Endodermal cell (in vitro differentiated cells): ENCODE measurements at regions not wholly inside any gene's neighbourhood (a gene's known extent, or its start where the extent isn't known, plus 50 kb on each side); places are given as distances from the start of the nearest gene placed in this dataset.

ENCODE experiments used
- DNase-seq: peaks from one replicate; pipeline ENCODE4 v3.0.0-alpha.2; 2017
- H3K27ac ChIP-seq: 2 replicates; pipeline ENCODE4 v1.5.1; 2013; ENCODE audit warnings: mild to moderate bottlenecking, low read depth, low read length, moderate library complexity
- H3K27me3 ChIP-seq: 2 replicates; pipeline ENCODE4 v1.6.1; 2013; ENCODE audit warnings: mild to moderate bottlenecking, low read length, moderate library complexity; ENCODE audit not compliant: insufficient read depth, control insufficient read depth, poor library complexity, severe bottlenecking
- H3K36me3 ChIP-seq: 2 replicates; pipeline ENCODE4 v1.7.0; 2013; ENCODE audit warnings: mild to moderate bottlenecking, low read length, moderate library complexity; ENCODE audit not compliant: control insufficient read depth, insufficient read depth
- H3K4me1 ChIP-seq: one replicate; pipeline ENCODE4 v1.7.0; 2013; ENCODE audit warnings: low read length; ENCODE audit not compliant: control insufficient read depth, insufficient read depth
- H3K4me3 ChIP-seq: 2 replicates; pipeline ENCODE4 v1.5.1; 2013; ENCODE audit warnings: mild to moderate bottlenecking, low read length, moderate library complexity
- H3K9ac ChIP-seq: 2 replicates; pipeline ENCODE4 v1.6.1; 2013; ENCODE audit warnings: mild to moderate bottlenecking, low read length, moderate library complexity; ENCODE audit not compliant: poor library complexity, severe bottlenecking; ENCODE audit errors: extremely low read depth
- H3K9me3 ChIP-seq: 2 replicates; pipeline ENCODE4 v1.6.1; 2013; ENCODE audit warnings: mild to moderate bottlenecking, low read length, moderate library complexity; ENCODE audit not compliant: control insufficient read depth
- H3K27ac Mint-ChIP-seq: 2 replicates; pipeline ENCODE4 v1.8.0; 2020; ENCODE audit warnings: mixed read lengths
- H3K27me3 Mint-ChIP-seq: 2 replicates; pipeline ENCODE4 v1.8.0; 2021; ENCODE audit warnings: mild to moderate bottlenecking, mixed read lengths; ENCODE audit not compliant: insufficient read depth
- H3K36me3 Mint-ChIP-seq: 2 replicates; pipeline ENCODE4 v1.8.0; 2020; ENCODE audit warnings: low read depth, mixed read lengths
- H3K4me1 Mint-ChIP-seq: 2 replicates; pipeline ENCODE4 v1.8.0; 2020; ENCODE audit warnings: mixed read lengths
- H3K4me3 Mint-ChIP-seq: 2 replicates; pipeline ENCODE4 v1.8.0; 2020; ENCODE audit warnings: mild to moderate bottlenecking, moderate library complexity, mixed read lengths
- H3K9me3 Mint-ChIP-seq: 2 replicates; pipeline ENCODE4 v1.8.0; 2020; ENCODE audit warnings: mild to moderate bottlenecking, mixed read lengths
- WGBS, 2 experiments: methylation state at CpG; one replicate each; pipeline versions ENCODE4 v1.1.5 to v1.1.7; 2013; ENCODE audit warnings: missing lambda C conversion rate in 2 of 2, mixed read lengths in 1 of 2; ENCODE audit not compliant: insufficient coverage in 1 of 2, insufficient read length in 1 of 2; 5-methylcytosine and 5-hydroxymethylcytosine counted together
- TF ChIP-seq, protein P1 (sequence below): fragments of 200-600 bp; sonication (generic); conservative IDR thresholded peaks from 2 replicates; pipeline ENCODE4 v1.5.0; 2021; ENCODE audit warnings: antibody characterized with exemption, mild to moderate bottlenecking

DNA sequence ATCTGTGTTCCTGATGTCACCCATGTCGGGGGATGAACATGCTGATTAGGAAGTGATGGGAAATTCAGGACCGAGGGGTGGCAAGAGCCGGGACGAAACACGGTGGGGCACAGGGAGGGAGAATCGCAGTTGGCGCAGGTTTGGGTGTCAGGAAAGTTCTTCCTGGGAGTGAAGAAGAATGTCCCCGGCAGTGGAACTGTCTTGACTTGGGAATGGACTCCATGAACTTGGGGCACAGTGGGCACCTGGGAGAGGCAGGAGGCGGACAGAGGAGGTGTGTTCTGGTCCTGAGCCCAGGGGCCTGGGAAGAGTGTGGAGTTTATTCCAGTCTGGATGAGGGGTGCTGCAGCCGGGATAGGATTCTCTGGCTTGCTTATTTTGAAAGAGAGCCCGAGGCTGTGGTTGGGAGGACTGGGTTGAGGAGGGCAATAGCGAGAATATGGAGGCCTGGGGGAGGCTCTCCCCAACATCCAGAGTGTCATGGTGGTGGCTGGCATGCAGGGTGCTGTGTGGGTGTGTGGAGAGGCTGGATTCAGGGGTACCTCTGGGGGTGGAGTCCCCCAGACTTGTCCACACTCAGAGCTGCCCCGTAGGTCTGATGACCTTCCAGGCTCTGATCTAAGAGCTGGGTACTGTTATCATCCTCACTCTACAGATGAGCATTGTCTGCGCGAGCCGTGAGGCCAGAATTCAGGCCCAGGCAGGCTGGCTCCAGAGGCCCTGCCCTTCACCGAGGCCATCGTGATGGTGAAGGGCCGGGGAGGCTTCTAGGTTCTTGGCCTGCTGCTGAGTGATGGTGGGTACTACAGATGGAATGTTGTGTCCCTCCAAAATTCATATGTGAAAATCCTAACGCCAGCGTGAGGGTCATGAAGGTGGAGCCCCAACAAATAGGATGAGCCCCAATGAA is 274.5 kb upstream of the C1orf174 start:
- DNase-seq: no peak
- peaks cover 25% of the 10 kb centered on the region for H3K4me1 Mint-ChIP-seq

DNA sequence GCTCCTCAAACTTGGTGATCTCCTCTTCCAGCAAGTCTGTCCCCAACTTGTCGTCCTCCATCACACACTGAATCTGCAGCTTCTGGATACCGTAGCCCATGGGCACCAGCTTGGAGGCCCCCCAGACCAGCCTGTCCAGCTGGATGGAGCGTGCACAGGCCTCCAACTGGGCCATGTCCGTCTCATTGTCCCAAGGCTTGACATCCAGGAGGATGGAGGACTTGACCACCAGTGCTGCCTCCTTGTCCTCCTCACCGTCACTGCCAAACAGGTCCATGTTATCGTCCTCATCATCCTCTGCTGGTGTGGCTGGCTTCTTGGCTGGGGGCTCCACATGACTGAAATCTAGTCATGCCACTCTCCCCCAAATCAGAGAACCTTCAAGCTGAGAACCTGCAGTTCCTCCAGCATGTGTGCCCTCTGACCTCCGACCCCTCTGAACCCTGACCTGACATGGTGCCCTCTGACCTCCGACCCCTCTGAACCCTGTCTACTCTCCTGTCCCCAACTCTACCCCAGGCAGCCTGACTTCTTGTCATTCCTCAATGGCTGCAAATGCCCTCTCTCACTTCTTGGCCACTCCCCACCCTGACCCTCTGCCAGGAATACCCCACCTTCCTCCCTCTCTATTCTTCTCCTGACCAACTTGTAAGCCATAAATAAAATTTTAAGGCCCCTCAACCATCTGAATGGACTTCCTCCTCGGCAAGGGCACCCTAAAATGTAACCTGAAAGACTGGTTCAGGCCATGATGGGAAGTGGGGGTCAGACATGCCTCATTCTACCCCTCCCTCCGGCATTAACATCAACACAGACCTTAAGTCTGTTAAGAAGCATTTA is 275.7 kb upstream of the C1orf174 start:
- Mint-ChIP-seq H3K27me3 (peaks cover 9% of the 10 kb centered on the region), H3K4me1 (peaks cover 25% of the 10 kb centered on the region), H3K27ac (no peak overlapping the region), H3K36me3 (no peaks in the 10 kb centered on the region), H3K4me3 (no peak overlapping the region), H3K9me3 (no peaks in the 10 kb centered on the region)
- no peak overlapping the region for H3K27ac ChIP-seq
- H3K36me3 ChIP-seq: no peaks in the 10 kb centered on the region
- TF ChIP-seq, protein P1, sequence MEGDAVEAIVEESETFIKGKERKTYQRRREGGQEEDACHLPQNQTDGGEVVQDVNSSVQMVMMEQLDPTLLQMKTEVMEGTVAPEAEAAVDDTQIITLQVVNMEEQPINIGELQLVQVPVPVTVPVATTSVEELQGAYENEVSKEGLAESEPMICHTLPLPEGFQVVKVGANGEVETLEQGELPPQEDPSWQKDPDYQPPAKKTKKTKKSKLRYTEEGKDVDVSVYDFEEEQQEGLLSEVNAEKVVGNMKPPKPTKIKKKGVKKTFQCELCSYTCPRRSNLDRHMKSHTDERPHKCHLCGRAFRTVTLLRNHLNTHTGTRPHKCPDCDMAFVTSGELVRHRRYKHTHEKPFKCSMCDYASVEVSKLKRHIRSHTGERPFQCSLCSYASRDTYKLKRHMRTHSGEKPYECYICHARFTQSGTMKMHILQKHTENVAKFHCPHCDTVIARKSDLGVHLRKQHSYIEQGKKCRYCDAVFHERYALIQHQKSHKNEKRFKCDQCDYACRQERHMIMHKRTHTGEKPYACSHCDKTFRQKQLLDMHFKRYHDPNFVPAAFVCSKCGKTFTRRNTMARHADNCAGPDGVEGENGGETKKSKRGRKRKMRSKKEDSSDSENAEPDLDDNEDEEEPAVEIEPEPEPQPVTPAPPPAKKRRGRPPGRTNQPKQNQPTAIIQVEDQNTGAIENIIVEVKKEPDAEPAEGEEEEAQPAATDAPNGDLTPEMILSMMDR: no peak
- WGBS, 2 experiments: 88 to 93% methylated on average over 9 to 10 of the region's 10 CpGs
- H3K9me3 ChIP-seq: no peaks in the 10 kb centered on the region
- H3K4me1 ChIP-seq: peaks cover 2% of the 10 kb centered on the region
- no peak overlapping the region for H3K4me3 ChIP-seq
- no peak for DNase-seq
- no peak overlapping the region for H3K9ac ChIP-seq
- no peaks in the 10 kb centered on the region for H3K27me3 ChIP-seq

More for the DNA sequence above, 274.5 kb upstream of the C1orf174 start:
- Histone ChIP-seq H3K27me3 (no peaks in the 10 kb centered on the region), H3K9me3 (no peaks in the 10 kb centered on the region), H3K4me1 (peaks cover 2% of the 10 kb centered on the region), H3K27ac (no peak overlapping the region), H3K9ac (no peak overlapping the region), H3K4me3 (no peak overlapping the region), H3K36me3 (no peaks in the 10 kb centered on the region)
- no peak overlapping the region for H3K27ac Mint-ChIP-seq
- no peaks in the 10 kb centered on the region for H3K36me3 Mint-ChIP-seq
- WGBS, 2 experiments: 94 to 96% methylated on average over 11 to 21 of the region's 21 CpGs
- peaks cover 9% of the 10 kb centered on the region for H3K27me3 Mint-ChIP-seq
- TF ChIP-seq, protein P1: no peak
- H3K4me3 Mint-ChIP-seq: no peak overlapping the region
- no peaks in the 10 kb centered on the region for H3K9me3 Mint-ChIP-seq

GRCh38 chr1:4176841-4177240 is 276.8 kb upstream of the C1orf174 start:
- WGBS, 2 experiments: 89 to 100% methylated on average over 2 to 3 of the region's 3 CpGs
- Histone ChIP-seq H3K4me3 (no peak overlapping the region), H3K27me3 (no peaks in the 10 kb centered on the region), H3K27ac (no peak overlapping the region), H3K9me3 (no peaks in the 10 kb centered on the region), H3K4me1 (peaks cover 2% of the 10 kb centered on the region), H3K9ac (no peak overlapping the region), H3K36me3 (no peaks in the 10 kb centered on the region)
- Mint-ChIP-seq H3K36me3 (no peaks in the 10 kb centered on the region), H3K4me3 (no peak overlapping the region), H3K9me3 (no peaks in the 10 kb centered on the region), H3K27ac (no peak overlapping the region), H3K27me3 (peaks cover 4% of the 10 kb centered on the region), H3K4me1 (peaks cover 22% of the 10 kb centered on the region)
- TF ChIP-seq, protein P1: no peak
- DNase-seq: no peak
